WTC11 (cell line): ENCODE measurements at regions not wholly inside any gene's neighbourhood (a gene's known extent, or its start where the extent isn't known, plus 50 kb on each side); places are given as distances from the start of the nearest gene placed in this dataset.

ENCODE experiments used
- ATAC-seq: fragments of 200-7000 bp; cut with Tn5 transposase; 2 replicates; pipeline ENCODE4 v1.10.0; 2021; ENCODE audit warnings: mild to moderate bottlenecking, moderate library complexity
- CTCF ChIA-PET: fragments of 300-600 bp; sonication (Branson Sonifier 250); formaldehyde crosslinking; loops from one replicate; lab custom pipeline; 2021; ENCODE audit warnings: antibody characterized with exemption; lab: Charles Lee
- POLR2A ChIA-PET: fragments of 350-600 bp; sonication (Branson Sonifier 250); formaldehyde crosslinking; loops from one replicate; lab custom pipeline; 2021; ENCODE audit warnings: antibody characterized with exemption; lab: Charles Lee
- DNase-seq: peaks from one replicate; pipeline ENCODE4 v3.0.0; 2021; ENCODE audit warnings: low spot score
- H3K27ac Mint-ChIP-seq: 2 replicates; pipeline ENCODE4 v1.8.0; 2021; ENCODE audit warnings: mixed read lengths
- H3K27me3 Mint-ChIP-seq: 2 replicates; pipeline ENCODE4 v1.8.0; 2021; ENCODE audit warnings: low read depth, mild to moderate bottlenecking, moderate library complexity, mixed read lengths
- H3K36me3 Mint-ChIP-seq: 2 replicates; pipeline ENCODE4 v1.8.0; 2021; ENCODE audit warnings: mixed read lengths
- H3K4me1 Mint-ChIP-seq: 2 replicates; pipeline ENCODE4 v1.8.0; 2022; ENCODE audit warnings: mixed read lengths
- H3K4me3 Mint-ChIP-seq: 2 replicates; pipeline ENCODE4 v1.8.0; 2021; ENCODE audit warnings: mild to moderate bottlenecking, moderate library complexity, mixed read lengths
- H3K9me3 Mint-ChIP-seq: 2 replicates; pipeline ENCODE4 v1.8.0; 2021; ENCODE audit warnings: mixed read lengths
- ATF6 ChIP-seq: sonication (generic); formaldehyde crosslinking; IDR thresholded peaks from 2 replicates; pipeline ENCODE4 v1.8.1; 2023; ENCODE audit warnings: mild to moderate bottlenecking, missing genetic modification reagents
- E2F5 ChIP-seq: sonication (generic); formaldehyde crosslinking; IDR thresholded peaks from 2 replicates; pipeline ENCODE4 v1.8.1; 2022; ENCODE audit warnings: mild to moderate bottlenecking, moderate library complexity, missing genetic modification reagents
- FOXK1 ChIP-seq: sonication (generic); formaldehyde crosslinking; IDR thresholded peaks from 2 replicates; pipeline ENCODE4 v1.8.0; 2022; ENCODE audit warnings: mild to moderate bottlenecking, moderate library complexity, missing genetic modification reagents
- GABPB1 ChIP-seq: sonication (generic); formaldehyde crosslinking; IDR thresholded peaks from 2 replicates; pipeline ENCODE4 v1.8.1; 2023; ENCODE audit warnings: mild to moderate bottlenecking, missing genetic modification reagents
- GRHL2 ChIP-seq: fragments of 250-450 bp; sonication (Bioruptor Pico); IDR thresholded peaks from 2 replicates; pipeline ENCODE4 v1.8.0; 2022; ENCODE audit warnings: mild to moderate bottlenecking, moderate library complexity; ENCODE audit not compliant: insufficient replicate concordance, severe bottlenecking
- KAT7 ChIP-seq: sonication (generic); formaldehyde crosslinking; IDR thresholded peaks from 2 replicates; pipeline ENCODE4 v1.8.1; 2023; ENCODE audit warnings: missing genetic modification reagents, mild to moderate bottlenecking, borderline replicate concordance
- NR2C2 ChIP-seq: sonication (generic); formaldehyde crosslinking; IDR thresholded peaks from 2 replicates; pipeline ENCODE4 v1.8.0; 2022; ENCODE audit warnings: mild to moderate bottlenecking, missing genetic modification reagents
- NR3C1 ChIP-seq: sonication (generic); formaldehyde crosslinking; conservative IDR thresholded peaks from 2 replicates; pipeline ENCODE4 v1.8.1; 2023; ENCODE audit warnings: low read depth, mild to moderate bottlenecking, missing genetic modification reagents
- OVOL2 ChIP-seq: fragments of 250-450 bp; sonication (Bioruptor Pico); IDR thresholded peaks from 2 replicates; pipeline ENCODE4 v1.9.0; 2021; ENCODE audit warnings: mild to moderate bottlenecking, borderline replicate concordance
- RORB ChIP-seq: fragments of 250-450 bp; sonication (Bioruptor Pico); IDR thresholded peaks from 2 replicates; pipeline ENCODE4 v1.9.0; 2021; ENCODE audit warnings: mild to moderate bottlenecking
- SMAD3 ChIP-seq: sonication (generic); formaldehyde crosslinking; IDR thresholded peaks from 2 replicates; pipeline ENCODE4 v1.8.0; 2022; ENCODE audit warnings: missing genetic modification reagents, mild to moderate bottlenecking, borderline replicate concordance
- TEAD1 ChIP-seq: sonication (generic); formaldehyde crosslinking; IDR thresholded peaks from 2 replicates; pipeline ENCODE4 v1.8.0; 2022; ENCODE audit warnings: mild to moderate bottlenecking, missing genetic modification reagents
- USF2 ChIP-seq: sonication (generic); formaldehyde crosslinking; IDR thresholded peaks from 2 replicates; pipeline ENCODE4 v1.8.1; 2023; ENCODE audit warnings: mild to moderate bottlenecking, missing genetic modification reagents, moderate library complexity
- ZNF219 ChIP-seq: sonication (generic); formaldehyde crosslinking; IDR thresholded peaks from 2 replicates; pipeline ENCODE4 v1.8.0; 2023; ENCODE audit warnings: missing genetic modification reagents, mild to moderate bottlenecking, borderline replicate concordance
- ZNF423 ChIP-seq: fragments of 250-450 bp; sonication (Bioruptor Pico); IDR thresholded peaks from 2 replicates; pipeline ENCODE4 v2.1.2; 2022; ENCODE audit warnings: mild to moderate bottlenecking, moderate library complexity
- TF ChIP-seq, protein P1 (sequence below): sonication (generic); formaldehyde crosslinking; IDR thresholded peaks from 2 replicates; pipeline ENCODE4 v1.8.0; 2023; ENCODE audit warnings: mild to moderate bottlenecking, missing genetic modification reagents
- TF ChIP-seq, protein P2 (sequence below): sonication (generic); formaldehyde crosslinking; IDR thresholded peaks from 2 replicates; pipeline ENCODE4 v1.8.0; 2022; ENCODE audit warnings: mild to moderate bottlenecking, missing genetic modification reagents
- TF ChIP-seq, protein P3 (sequence below): sonication (generic); formaldehyde crosslinking; IDR thresholded peaks from 2 replicates; pipeline ENCODE4 v1.8.1; 2023; ENCODE audit warnings: mild to moderate bottlenecking, missing genetic modification reagents, moderate library complexity

GRCh38 chr7:156207306-156207705 lies 395.0 kb upstream of the SHH start:
- no peak for DNase-seq
- Mint-ChIP-seq H3K4me1 (no peaks in the 10 kb centered on the region), H3K4me3 (no peak overlapping the region), H3K27me3 (peaks cover 3% of the 10 kb centered on the region; the same call in 1 of the 2 replicates), H3K27ac (no peak overlapping the region), H3K36me3 (peaks cover 27% of the 10 kb centered on the region), H3K9me3 (peaks cover 53% of the 10 kb centered on the region)
- no peak for ATAC-seq
- ChIA-PET CTCF (no interaction called here), POLR2A (no interaction called here)
- no peak for TF ChIP-seq OVOL2 (CRISPR knock-in tag)
- TF ChIP-seq ZNF219 (CRISPR knock-in tag), result no peak
- TF ChIP-seq, protein P1, sequence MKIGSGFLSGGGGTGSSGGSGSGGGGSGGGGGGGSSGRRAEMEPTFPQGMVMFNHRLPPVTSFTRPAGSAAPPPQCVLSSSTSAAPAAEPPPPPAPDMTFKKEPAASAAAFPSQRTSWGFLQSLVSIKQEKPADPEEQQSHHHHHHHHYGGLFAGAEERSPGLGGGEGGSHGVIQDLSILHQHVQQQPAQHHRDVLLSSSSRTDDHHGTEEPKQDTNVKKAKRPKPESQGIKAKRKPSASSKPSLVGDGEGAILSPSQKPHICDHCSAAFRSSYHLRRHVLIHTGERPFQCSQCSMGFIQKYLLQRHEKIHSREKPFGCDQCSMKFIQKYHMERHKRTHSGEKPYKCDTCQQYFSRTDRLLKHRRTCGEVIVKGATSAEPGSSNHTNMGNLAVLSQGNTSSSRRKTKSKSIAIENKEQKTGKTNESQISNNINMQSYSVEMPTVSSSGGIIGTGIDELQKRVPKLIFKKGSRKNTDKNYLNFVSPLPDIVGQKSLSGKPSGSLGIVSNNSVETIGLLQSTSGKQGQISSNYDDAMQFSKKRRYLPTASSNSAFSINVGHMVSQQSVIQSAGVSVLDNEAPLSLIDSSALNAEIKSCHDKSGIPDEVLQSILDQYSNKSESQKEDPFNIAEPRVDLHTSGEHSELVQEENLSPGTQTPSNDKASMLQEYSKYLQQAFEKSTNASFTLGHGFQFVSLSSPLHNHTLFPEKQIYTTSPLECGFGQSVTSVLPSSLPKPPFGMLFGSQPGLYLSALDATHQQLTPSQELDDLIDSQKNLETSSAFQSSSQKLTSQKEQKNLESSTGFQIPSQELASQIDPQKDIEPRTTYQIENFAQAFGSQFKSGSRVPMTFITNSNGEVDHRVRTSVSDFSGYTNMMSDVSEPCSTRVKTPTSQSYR (CRISPR knock-in tag), result no peak

DNA sequence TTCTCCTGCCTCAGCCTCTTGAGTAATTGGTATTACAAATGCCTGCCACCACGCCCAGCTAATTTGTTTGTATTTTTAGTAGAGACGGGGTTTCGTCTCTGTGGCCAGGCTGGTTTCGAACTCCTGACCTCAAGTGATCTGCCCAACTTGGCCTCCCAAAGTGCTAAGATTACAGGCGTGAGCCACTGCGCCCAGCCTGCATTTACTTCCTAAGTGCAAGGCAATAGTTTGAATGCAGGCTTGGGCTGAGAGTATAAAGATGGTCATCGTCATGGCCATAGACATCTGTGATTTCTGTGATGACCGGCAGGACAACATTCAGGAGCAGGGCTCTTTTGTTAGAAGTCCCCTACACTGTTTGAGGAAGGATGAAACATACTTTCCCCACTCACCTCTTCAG lies 393.9 kb upstream of the SHH start:
- CTCF ChIA-PET, result no interaction called here
- TF ChIP-seq SMAD3 (CRISPR knock-in tag) (no peak), NR3C1 (CRISPR knock-in tag) (no peak)
- TF ChIP-seq, protein P2, sequence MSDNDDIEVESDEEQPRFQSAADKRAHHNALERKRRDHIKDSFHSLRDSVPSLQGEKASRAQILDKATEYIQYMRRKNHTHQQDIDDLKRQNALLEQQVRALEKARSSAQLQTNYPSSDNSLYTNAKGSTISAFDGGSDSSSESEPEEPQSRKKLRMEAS (CRISPR knock-in tag), result no peak
- Mint-ChIP-seq H3K4me1 (no peaks in the 10 kb centered on the region), H3K4me3 (no peak overlapping the region), H3K36me3 (peaks cover 29% of the 10 kb centered on the region), H3K27ac (no peak overlapping the region), H3K27me3 (no peaks in the 10 kb centered on the region), H3K9me3 (peaks cover 47% of the 10 kb centered on the region)
- DNase-seq, result no peak
- no peak for ATAC-seq
- POLR2A ChIA-PET, result no interaction called here

DNA sequence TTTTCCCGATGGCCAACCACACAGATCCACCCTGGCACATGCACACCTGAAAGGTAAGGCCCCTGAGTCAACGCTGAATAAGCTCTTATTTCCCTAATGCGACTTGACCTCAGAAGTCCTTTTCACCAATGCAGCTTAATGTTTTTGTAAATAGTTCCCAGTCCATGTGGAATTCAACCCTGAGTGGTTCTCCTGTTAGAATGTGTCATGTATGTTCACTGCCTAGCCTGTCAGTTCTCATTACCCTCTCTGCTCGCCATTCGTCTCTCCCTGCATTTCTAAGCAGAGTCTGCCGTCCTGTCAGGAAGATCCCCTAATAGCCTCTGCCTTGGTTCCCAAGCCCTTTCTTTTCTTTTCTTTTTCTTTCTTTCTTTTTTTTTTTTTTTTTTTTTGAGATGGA lies 392.6 kb upstream of the SHH start:
- no peak for DNase-seq
- H3K4me3 Mint-ChIP-seq, result no peak overlapping the region
- TF ChIP-seq NR2C2 (CRISPR knock-in tag) (no peak), E2F5 (CRISPR knock-in tag) (no peak), FOXK1 (CRISPR knock-in tag) (no peak), GRHL2 (CRISPR knock-in tag) (no peak)
- H3K9me3 Mint-ChIP-seq, result peaks cover 47% of the 10 kb centered on the region
- H3K36me3 Mint-ChIP-seq, result peaks cover 35% of the 10 kb centered on the region
- no peaks in the 10 kb centered on the region for H3K27me3 Mint-ChIP-seq
- ChIA-PET POLR2A (no interaction called here), CTCF (no interaction called here)
- H3K27ac Mint-ChIP-seq, result no peak overlapping the region
- no peaks in the 10 kb centered on the region for H3K4me1 Mint-ChIP-seq
- ATAC-seq, result no peak

GRCh38 chr7:156203923-156204322 lies 391.7 kb upstream of the SHH start:
- Mint-ChIP-seq H3K4me1 (no peaks in the 10 kb centered on the region), H3K36me3 (peaks cover 36% of the 10 kb centered on the region), H3K27me3 (no peaks in the 10 kb centered on the region)
- DNase-seq (no peak), ATAC-seq (no peak)
- CTCF ChIA-PET, result no interaction called here
- TF ChIP-seq ZNF423 (CRISPR knock-in tag) (no peak), GRHL2 (CRISPR knock-in tag) (no peak), USF2 (CRISPR knock-in tag) (no peak), KAT7 (no peak), GABPB1 (no peak), ATF6 (CRISPR knock-in tag) (no peak), RORB (CRISPR knock-in tag) (no peak), TEAD1 (CRISPR knock-in tag) (no peak)
- TF ChIP-seq, protein P3, sequence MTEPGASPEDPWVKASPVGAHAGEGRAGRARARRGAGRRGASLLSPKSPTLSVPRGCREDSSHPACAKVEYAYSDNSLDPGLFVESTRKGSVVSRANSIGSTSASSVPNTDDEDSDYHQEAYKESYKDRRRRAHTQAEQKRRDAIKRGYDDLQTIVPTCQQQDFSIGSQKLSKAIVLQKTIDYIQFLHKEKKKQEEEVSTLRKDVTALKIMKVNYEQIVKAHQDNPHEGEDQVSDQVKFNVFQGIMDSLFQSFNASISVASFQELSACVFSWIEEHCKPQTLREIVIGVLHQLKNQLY, result no peak
- TF ChIP-seq, all 79 proteins: peak for 0
- Mint-ChIP-seq H3K4me3 (no peak overlapping the region), H3K27ac (no peak overlapping the region), H3K9me3 (peaks cover 52% of the 10 kb centered on the region)
- POLR2A ChIA-PET, result no interaction called here
